AG09309 (cell line): ENCODE measurements at regions not wholly inside any gene's neighbourhood (a gene's known extent, or its start where the extent isn't known, plus 50 kb on each side); places are given as distances from the start of the nearest gene placed in this dataset.
A peak's percentile ranks its signal among the peaks of the same experiment; 100 is the strongest.

Experiments used
- DNase-seq: peaks from one replicate; pipeline ENCODE4 v3.0.0-alpha.2; 2010; ENCODE audit warnings: low read depth
- H3K4me3 ChIP-seq: 2 replicates; pipeline ENCODE4 v1.5.1; 2011; ENCODE audit warnings: mild to moderate bottlenecking, low read depth, low read length, moderate library complexity; ENCODE audit not compliant: control insufficient read depth
- CTCF ChIP-seq: IDR thresholded peaks from 2 replicates; pipeline ENCODE4 v1.5.1; 2011; ENCODE audit warnings: mild to moderate bottlenecking, low read depth, low read length, inconsistent platforms; ENCODE audit not compliant: insufficient read depth, control insufficient read depth; ENCODE audit errors: missing control alignments

GRCh38 chr9:129355631-129356030 is 177.6 kb upstream of the IER5L start:
- no peak overlapping the region for H3K4me3 ChIP-seq
- no peak for DNase-seq
- no peak for TF ChIP-seq CTCF

DNA sequence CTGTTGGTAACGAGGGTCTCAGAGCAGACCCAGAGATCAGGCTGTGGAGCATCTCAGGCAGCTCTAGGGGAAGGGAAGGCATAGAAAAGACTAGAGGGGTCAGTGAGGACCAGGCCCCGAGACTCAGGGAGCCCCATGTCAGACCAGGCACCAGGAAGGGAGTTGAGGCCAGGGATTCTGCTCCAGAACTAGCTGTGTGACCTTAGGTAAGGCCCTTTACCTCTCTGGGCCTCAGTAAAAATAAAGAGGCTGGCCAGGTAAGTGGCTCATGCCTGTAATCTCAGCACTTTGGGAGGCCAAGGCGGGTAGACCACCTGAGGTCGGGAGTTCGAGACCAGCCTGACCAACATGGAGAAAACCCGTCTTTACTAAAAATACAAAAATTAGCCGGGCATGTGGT is 176.4 kb upstream of the IER5L start:
- TF ChIP-seq CTCF = no peak
- no peak for DNase-seq

GRCh38 chr9:129353697-129354336 is 175.8 kb upstream of the IER5L start:
- no peak for DNase-seq
- H3K4me3 ChIP-seq = no peak overlapping the region
- no peak for TF ChIP-seq CTCF

More for the DNA sequence above, 176.4 kb upstream of the IER5L start:
- no peak overlapping the region for H3K4me3 ChIP-seq

- TF ChIP-seq CTCF = no peak
- DNase-seq = no peak
- H3K4me3 ChIP-seq = peak overlapping the region; percentile 52
Observed at GRCh38 chr9:129352146-129352865, 174.2 kb upstream of the IER5L start.

- no peak for DNase-seq
Observed at GRCh38 chr9:129351642-129352145, 173.6 kb upstream of the IER5L start.

More at GRCh38 chr9:129351642-129352145, 173.6 kb upstream of the IER5L start:
- H3K4me3 ChIP-seq = peak overlapping the region; percentile 52
- no peak for TF ChIP-seq CTCF
